Neural cell (in vitro differentiated cells): ENCODE measurements at regions not wholly inside any gene's neighbourhood (a gene's known extent, or its start where the extent isn't known, plus 50 kb on each side); places are given as distances from the start of the nearest gene placed in this dataset.

Experiments
- EP300 ChIP-seq: fragments of 450-650 bp; conservative IDR thresholded peaks from 2 replicates; pipeline ENCODE4 v1.6.1; 2014; ENCODE audit warnings: antibody characterized with exemption, mild to moderate bottlenecking, moderate library complexity; ENCODE audit not compliant: poor library complexity, severe bottlenecking
- EZH2 ChIP-seq: fragments of 200-600, 300-800 bp; shearing (Covaris generic), sonication (generic); IDR thresholded peaks from 2 replicates; pipeline ENCODE4 v1.6.1; 2014; ENCODE audit warnings: antibody characterized with exemption, low read length, borderline replicate concordance, mild to moderate bottlenecking; ENCODE audit not compliant: insufficient read depth, poor library complexity, severe bottlenecking
- MXI1 ChIP-seq: fragments of 450-650 bp; conservative IDR thresholded peaks from 2 replicates; pipeline ENCODE4 v1.6.1; 2014; ENCODE audit warnings: antibody characterized with exemption, mild to moderate bottlenecking; ENCODE audit not compliant: poor library complexity, severe bottlenecking
- POLR2AphosphoS5 ChIP-seq: IDR thresholded peaks from 2 replicates; pipeline ENCODE4 v1.6.1; 2012
- RAD21 ChIP-seq: fragments of 450-650 bp; conservative IDR thresholded peaks from 2 replicates; pipeline ENCODE4 v1.6.1; 2014; ENCODE audit warnings: antibody characterized with exemption, mild to moderate bottlenecking, moderate library complexity
- SMC3 ChIP-seq: fragments of 450-650 bp; conservative IDR thresholded peaks from 2 replicates; pipeline ENCODE4 v1.6.1; 2014; ENCODE audit warnings: antibody characterized with exemption, mild to moderate bottlenecking, moderate library complexity; ENCODE audit not compliant: poor library complexity
- TAF1 ChIP-seq: IDR thresholded peaks from 2 replicates; pipeline ENCODE4 v1.6.1; 2012; ENCODE audit warnings: low read depth
- TF ChIP-seq, protein P1 (sequence below): fragments of 450-650 bp; IDR thresholded peaks from 2 replicates; pipeline ENCODE4 v1.5.1; 2014; ENCODE audit warnings: antibody characterized with exemption, mild to moderate bottlenecking, moderate library complexity; ENCODE audit not compliant: poor library complexity, severe bottlenecking
- TF ChIP-seq, protein P2 (sequence below): IDR thresholded peaks from 2 replicates; pipeline ENCODE4 v1.6.1; 2012; ENCODE audit warnings: borderline replicate concordance

DNA sequence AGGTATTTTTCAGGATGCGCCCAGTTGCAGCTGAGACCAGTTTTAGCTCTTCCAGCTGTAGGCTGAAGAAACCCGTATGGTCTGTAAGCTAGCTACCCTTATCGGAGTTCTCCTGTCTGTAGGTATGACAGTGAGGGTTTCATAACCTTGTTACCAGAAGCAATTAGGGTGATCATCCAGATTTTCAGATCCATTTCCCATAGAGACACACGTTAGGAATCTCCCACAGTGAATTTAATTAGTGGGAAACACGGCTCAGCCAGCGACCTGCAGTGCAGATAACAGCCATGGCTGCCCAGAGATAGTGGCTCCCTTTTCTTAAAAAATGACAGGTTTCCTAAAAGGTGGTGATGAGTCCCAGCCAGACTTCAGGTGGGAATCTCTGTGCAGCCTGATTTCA lies 111.1 kb downstream of the BTBD3 start:
- no peak for TF ChIP-seq TAF1
- TF ChIP-seq, protein P1, sequence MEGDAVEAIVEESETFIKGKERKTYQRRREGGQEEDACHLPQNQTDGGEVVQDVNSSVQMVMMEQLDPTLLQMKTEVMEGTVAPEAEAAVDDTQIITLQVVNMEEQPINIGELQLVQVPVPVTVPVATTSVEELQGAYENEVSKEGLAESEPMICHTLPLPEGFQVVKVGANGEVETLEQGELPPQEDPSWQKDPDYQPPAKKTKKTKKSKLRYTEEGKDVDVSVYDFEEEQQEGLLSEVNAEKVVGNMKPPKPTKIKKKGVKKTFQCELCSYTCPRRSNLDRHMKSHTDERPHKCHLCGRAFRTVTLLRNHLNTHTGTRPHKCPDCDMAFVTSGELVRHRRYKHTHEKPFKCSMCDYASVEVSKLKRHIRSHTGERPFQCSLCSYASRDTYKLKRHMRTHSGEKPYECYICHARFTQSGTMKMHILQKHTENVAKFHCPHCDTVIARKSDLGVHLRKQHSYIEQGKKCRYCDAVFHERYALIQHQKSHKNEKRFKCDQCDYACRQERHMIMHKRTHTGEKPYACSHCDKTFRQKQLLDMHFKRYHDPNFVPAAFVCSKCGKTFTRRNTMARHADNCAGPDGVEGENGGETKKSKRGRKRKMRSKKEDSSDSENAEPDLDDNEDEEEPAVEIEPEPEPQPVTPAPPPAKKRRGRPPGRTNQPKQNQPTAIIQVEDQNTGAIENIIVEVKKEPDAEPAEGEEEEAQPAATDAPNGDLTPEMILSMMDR: no peak
- no peak for TF ChIP-seq EZH2
- TF ChIP-seq, protein P2, sequence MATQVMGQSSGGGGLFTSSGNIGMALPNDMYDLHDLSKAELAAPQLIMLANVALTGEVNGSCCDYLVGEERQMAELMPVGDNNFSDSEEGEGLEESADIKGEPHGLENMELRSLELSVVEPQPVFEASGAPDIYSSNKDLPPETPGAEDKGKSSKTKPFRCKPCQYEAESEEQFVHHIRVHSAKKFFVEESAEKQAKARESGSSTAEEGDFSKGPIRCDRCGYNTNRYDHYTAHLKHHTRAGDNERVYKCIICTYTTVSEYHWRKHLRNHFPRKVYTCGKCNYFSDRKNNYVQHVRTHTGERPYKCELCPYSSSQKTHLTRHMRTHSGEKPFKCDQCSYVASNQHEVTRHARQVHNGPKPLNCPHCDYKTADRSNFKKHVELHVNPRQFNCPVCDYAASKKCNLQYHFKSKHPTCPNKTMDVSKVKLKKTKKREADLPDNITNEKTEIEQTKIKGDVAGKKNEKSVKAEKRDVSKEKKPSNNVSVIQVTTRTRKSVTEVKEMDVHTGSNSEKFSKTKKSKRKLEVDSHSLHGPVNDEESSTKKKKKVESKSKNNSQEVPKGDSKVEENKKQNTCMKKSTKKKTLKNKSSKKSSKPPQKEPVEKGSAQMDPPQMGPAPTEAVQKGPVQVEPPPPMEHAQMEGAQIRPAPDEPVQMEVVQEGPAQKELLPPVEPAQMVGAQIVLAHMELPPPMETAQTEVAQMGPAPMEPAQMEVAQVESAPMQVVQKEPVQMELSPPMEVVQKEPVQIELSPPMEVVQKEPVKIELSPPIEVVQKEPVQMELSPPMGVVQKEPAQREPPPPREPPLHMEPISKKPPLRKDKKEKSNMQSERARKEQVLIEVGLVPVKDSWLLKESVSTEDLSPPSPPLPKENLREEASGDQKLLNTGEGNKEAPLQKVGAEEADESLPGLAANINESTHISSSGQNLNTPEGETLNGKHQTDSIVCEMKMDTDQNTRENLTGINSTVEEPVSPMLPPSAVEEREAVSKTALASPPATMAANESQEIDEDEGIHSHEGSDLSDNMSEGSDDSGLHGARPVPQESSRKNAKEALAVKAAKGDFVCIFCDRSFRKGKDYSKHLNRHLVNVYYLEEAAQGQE: no peak
- no peak for TF ChIP-seq POLR2AphosphoS5
- no peak for TF ChIP-seq EP300
- no peak for TF ChIP-seq MXI1
- no peak for TF ChIP-seq RAD21
- TF ChIP-seq SMC3: no peak
